NCI-H2196 treated with DMSO at 0.1 percent for 48 hours (cell line): ENCODE measurements at regions not wholly inside any gene's neighbourhood (a gene's known extent, or its start where the extent isn't known, plus 50 kb on each side); places are given as distances from the start of the nearest gene placed in this dataset.

Experiments used
- DNase-seq: peaks from one replicate; lab custom pipeline; 2025; ENCODE audit not compliant: unreplicated experiment; lab: John Stamatoyannopoulos, UW

- DNase-seq = no peak
Observed at GRCh38 chr14:65185829-65186228, 83.5 kb upstream of the MAX start.

- no peak for DNase-seq
Observed at GRCh38 chr14:65186951-65187350, 84.6 kb upstream of the MAX start.

- no peak for DNase-seq
Observed at GRCh38 chr14:65187421-65188049, 85.2 kb upstream of the MAX start.

- no peak for DNase-seq
Observed at GRCh38 chr14:65190312-65190711, 88.0 kb upstream of the MAX start.

- DNase-seq = no peak
Observed at GRCh38 chr14:65191716-65192115, 89.4 kb upstream of the MAX start.

- no peak for DNase-seq
Observed at GRCh38 chr14:65192686-65193085, 90.4 kb upstream of the MAX start.

- no peak for DNase-seq
Observed at GRCh38 chr14:65193916-65194590, 91.7 kb upstream of the MAX start.

- no peak for DNase-seq
Observed at GRCh38 chr14:65195042-65195719, 92.9 kb upstream of the MAX start.

- no peak for DNase-seq
Observed at GRCh38 chr14:65198346-65198745, 96.0 kb upstream of the MAX start.

GRCh38 chr14:65200454-65200853, 98.1 kb upstream of the MAX start:
- no peak for DNase-seq

- DNase-seq = no peak
Observed at GRCh38 chr14:65203574-65203973, 101.3 kb upstream of the MAX start.

- DNase-seq = no peak
Observed at GRCh38 chr14:65204056-65204455, 101.7 kb upstream of the MAX start.

GRCh38 chr14:65206078-65206447, 103.7 kb upstream of the MAX start:
- no peak for DNase-seq

GRCh38 chr14:65206448-65207096, 104.3 kb upstream of the MAX start:
- DNase-seq = no peak

- no peak for DNase-seq
Observed at GRCh38 chr14:65208548-65208947, 106.2 kb upstream of the MAX start.

GRCh38 chr14:65210118-65210821, 108.0 kb upstream of the MAX start:
- no peak for DNase-seq

GRCh38 chr14:65210822-65211182, 108.5 kb upstream of the MAX start:
- DNase-seq = no peak

- DNase-seq = no peak
Observed at GRCh38 chr14:65211341-65211987, 109.1 kb upstream of the MAX start.

GRCh38 chr14:65213316-65213715, 111.0 kb upstream of the MAX start:
- no peak for DNase-seq

- DNase-seq = no peak
Observed at GRCh38 chr14:65214741-65215140, 112.4 kb upstream of the MAX start.

- DNase-seq = no peak
Observed at GRCh38 chr14:65219353-65219752, 117.0 kb upstream of the MAX start.
